Breast epithelium (tissue), 4 donors: ENCODE measurements at regions not wholly inside any gene's neighbourhood (a gene's known extent, or its start where the extent isn't known, plus 50 kb on each side); places are given as distances from the start of the nearest gene placed in this dataset.
"Not testable (repeated sequence)": the region's sequence is repeated elsewhere in the genome, so short reads cannot be mapped to it uniquely, and the experiment has no call there.

ENCODE experiments used
- DNase-seq, 2 donors: peaks; one replicate each; pipeline ENCODE4 v3.0.0-alpha.2; 2019; ENCODE audit warnings: low spot score in 2 of 2
- H3K27ac ChIP-seq, 2 donors: fragments of 200-600 bp; sonication (generic) in 1 of 2; one replicate each; pipeline ENCODE4 v1.5.1; 2016 to 2019; ENCODE audit warnings: mild to moderate bottlenecking in 1 of 2
- H3K27me3 ChIP-seq, 2 donors: fragments of 200-600 bp; sonication (generic) in 1 of 2; one replicate each; pipeline versions ENCODE4 v1.5.1 to v1.6.0; 2017 to 2019; ENCODE audit warnings: control low read depth in 1 of 2, mild to moderate bottlenecking in 1 of 2
- H3K36me3 ChIP-seq: fragments of 200-600 bp; one replicate; pipeline ENCODE4 v1.5.1; 2019
- H3K4me1 ChIP-seq, 2 donors: fragments of 200-600 bp; sonication (generic); one replicate each; pipeline ENCODE4 v1.5.1; 2016 to 2019; ENCODE audit warnings: control low read depth in 1 of 2
- H3K4me3 ChIP-seq, 3 donors: fragments of 200-600 bp; sonication (generic); 1 replicate in 2 of 3; 2 replicates in 1 of 3; pipeline ENCODE4 v1.5.1; 2016 to 2019; ENCODE audit warnings: mild to moderate bottlenecking in 3 of 3, moderate library complexity in 2 of 3
- H3K9me3 ChIP-seq, 2 donors: fragments of 200-600 bp; sonication (generic) in 1 of 2; one replicate each; pipeline ENCODE4 v1.5.1; 2016 to 2019; ENCODE audit warnings: control low read depth in 1 of 2
- CTCF ChIP-seq, 3 donors: fragments of 450-650 bp; IDR thresholded peaks; one replicate each; pipeline ENCODE4 v1.5.1; 2016 to 2017; ENCODE audit warnings: antibody characterized with exemption in 3 of 3, mild to moderate bottlenecking in 3 of 3, moderate library complexity in 3 of 3
- POLR2A ChIP-seq: fragments of 450-650 bp; IDR thresholded peaks from one replicate; pipeline ENCODE4 v1.6.1; 2016; ENCODE audit warnings: antibody characterized with exemption, mild to moderate bottlenecking, moderate library complexity
- POLR2AphosphoS5 ChIP-seq, 3 donors: sonication (generic); formaldehyde crosslinking; IDR thresholded peaks; one replicate each; pipeline ENCODE4 v1.6.1; 2017; ENCODE audit warnings: antibody characterized with exemption in 3 of 3
- intact Hi-C: fragments of 100-400 bp; cut with DNase I; formaldehyde crosslinking; loops from one replicate; pipeline ENCODE4 v1.15.1; 2023; ENCODE audit warnings: low total_unique reads

GRCh38 chr4:14340321-14340720 lies 662.0 kb upstream of the CPEB2 start:
- no peaks in the 10 kb centered on the region for H3K27me3 ChIP-seq
- H3K4me1 ChIP-seq, result no peaks in the 10 kb centered on the region
- intact Hi-C loops, result no loop called here
- no peak for DNase-seq
- no peak overlapping the region for H3K27ac ChIP-seq
- TF ChIP-seq POLR2AphosphoS5 (IDR thresholded peaks at IDR 0.05) (no peak), CTCF (IDR thresholded peaks at IDR 0.05) (no peak), POLR2A (no peak)
- H3K9me3 ChIP-seq, result no peaks in the 10 kb centered on the region
- no peaks in the 10 kb centered on the region for H3K36me3 ChIP-seq
- no peak overlapping the region for H3K4me3 ChIP-seq

GRCh38 chr4:14343961-14344360 lies 658.3 kb upstream of the CPEB2 start:
- Histone ChIP-seq H3K4me1 (no peaks in the 10 kb centered on the region), H3K27me3 (no peaks in the 10 kb centered on the region), H3K27ac (no peak overlapping the region), H3K9me3 (no peaks in the 10 kb centered on the region), H3K4me3 (no peak overlapping the region), H3K36me3 (no peaks in the 10 kb centered on the region)
- intact Hi-C loops, result no loop called here
- no peak for DNase-seq
- TF ChIP-seq CTCF (IDR thresholded peaks at IDR 0.05) (no peak), POLR2A (no peak), POLR2AphosphoS5 (IDR thresholded peaks at IDR 0.05) (no peak)

GRCh38 chr4:14345356-14345775 lies 656.9 kb upstream of the CPEB2 start:
- intact Hi-C loops, result no loop called here
- TF ChIP-seq POLR2AphosphoS5 (IDR thresholded peaks at IDR 0.05) (no peak), POLR2A (no peak), CTCF (IDR thresholded peaks at IDR 0.05) (no peak)
- DNase-seq, result no peak

GRCh38 chr4:14347526-14347925 lies 654.8 kb upstream of the CPEB2 start:
- Histone ChIP-seq H3K27me3 (no peaks in the 10 kb centered on the region), H3K4me3 (no peak overlapping the region), H3K4me1 (no peaks in the 10 kb centered on the region), H3K27ac (no peak overlapping the region), H3K9me3 (no peaks in the 10 kb centered on the region), H3K36me3 (no peaks in the 10 kb centered on the region)
- intact Hi-C loops, result no loop called here
- no peak for TF ChIP-seq CTCF (IDR thresholded peaks at IDR 0.05)
- no peak for TF ChIP-seq POLR2AphosphoS5 (IDR thresholded peaks at IDR 0.05)
- TF ChIP-seq POLR2A, result no peak
- no peak for DNase-seq

More at GRCh38 chr4:14345356-14345775, 656.9 kb upstream of the CPEB2 start:
- Histone ChIP-seq H3K4me3 (no peak overlapping the region), H3K27ac (no peak overlapping the region), H3K36me3 (no peaks in the 10 kb centered on the region), H3K27me3 (no peaks in the 10 kb centered on the region), H3K4me1 (no peaks in the 10 kb centered on the region), H3K9me3 (no peaks in the 10 kb centered on the region)

- Histone ChIP-seq H3K27me3 (no peaks in the 10 kb centered on the region), H3K4me3 (no peak overlapping the region), H3K36me3 (no peaks in the 10 kb centered on the region), H3K9me3 (no peaks in the 10 kb centered on the region), H3K4me1 (no peaks in the 10 kb centered on the region), H3K27ac (no peak overlapping the region)
- TF ChIP-seq CTCF (IDR thresholded peaks at IDR 0.05) (no peak), POLR2AphosphoS5 (IDR thresholded peaks at IDR 0.05) (no peak), POLR2A (no peak)
- no peak for DNase-seq
- intact Hi-C loops, result no loop called here
These were observed 653.8 kb upstream of the CPEB2 start for GRCh38 chr4:14348506-14348905.

- H3K4me1 ChIP-seq, H3K36me3 ChIP-seq, H3K4me3 ChIP-seq, DNase-seq, H3K9me3 ChIP-seq, H3K27ac ChIP-seq, intact Hi-C loops, H3K27me3 ChIP-seq: not testable (repeated sequence)
These were observed 643.6 kb upstream of the CPEB2 start for GRCh38 chr4:14358544-14359160.
